ENCODE measurements at regions not wholly inside any gene's neighbourhood (a gene's known extent, or its start where the extent isn't known, plus 50 kb on each side); places are given as distances from the start of the nearest gene placed in this dataset.
A peak's percentile ranks its signal among the peaks of the same experiment; 100 is the strongest.

DNA sequence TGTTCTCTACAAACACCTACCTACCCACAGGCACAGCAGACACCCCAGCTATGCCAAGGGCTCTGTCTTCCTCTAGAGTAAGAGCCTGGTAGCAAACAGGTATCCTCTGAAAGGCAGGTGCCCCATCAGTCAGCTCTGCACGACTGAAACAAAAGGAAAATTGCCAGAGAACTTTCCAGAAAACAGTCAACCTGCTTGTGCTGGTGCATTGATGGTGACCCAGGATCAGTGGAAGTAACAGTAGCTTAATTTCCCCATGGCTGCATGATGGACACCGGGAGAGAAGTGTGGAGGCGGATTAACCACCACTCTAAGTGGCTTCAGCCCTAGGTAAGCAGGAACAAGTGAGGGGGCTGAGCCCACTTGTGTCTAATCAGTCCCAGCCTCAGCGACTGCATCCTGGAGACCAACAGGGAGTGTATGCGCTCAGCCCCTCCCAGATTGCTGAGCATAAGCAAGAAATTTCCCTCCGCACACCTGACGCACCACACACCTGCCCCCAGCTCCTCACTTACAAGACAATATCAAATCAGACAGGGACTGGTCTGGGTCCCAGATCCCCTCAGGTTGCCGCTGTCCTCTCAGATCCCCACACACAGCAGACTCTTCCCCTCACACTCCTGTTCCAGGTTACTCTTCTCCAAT is 70.7 kb upstream of the IGLL5 start:
- Histone ChIP-seq H3K4me2 (ENCODE audit: low read depth, low read length) (no peak overlapping the region), H3K27ac (ENCODE audit: extremely low read length, insufficient read depth, low read length) (no peak overlapping the region), H3K9ac (ENCODE audit: insufficient read depth, low read depth, low read length) (no peak overlapping the region), H2AFZ (ENCODE audit: low read length) (no peak overlapping the region), H3K4me1 (ENCODE audit: insufficient read depth, low read length) (no peaks in the 10 kb centered on the region), H3K9me3 (ENCODE audit: low read length) (no peaks in the 10 kb centered on the region), H4K20me1 (ENCODE audit: insufficient read depth, low read length) (no peaks in the 10 kb centered on the region; the same call in 1 of the 2 replicates), H3K4me3 (replicated peaks in 1 of 3; ENCODE audit: insufficient read depth in 1 of 3, low read depth in 2 of 3, low read length in 3 of 3) (no peak overlapping the region), H3K36me3 (replicated peaks in 1 of 2; ENCODE audit: control insufficient read depth in 1 of 2, insufficient read depth in 2 of 2, low read length in 2 of 2) (no peaks in the 10 kb centered on the region), H3K79me2 (ENCODE audit: insufficient read depth, low read length) (no peaks in the 10 kb centered on the region), H3K27me3 (ENCODE audit: control insufficient read depth in 1 of 2, insufficient read depth in 2 of 2, low read length in 2 of 2) (peaks cover 5 to 36% of the 10 kb centered on the region in 2 experiments; a peak in 3 of 5 replicates)
- intact Hi-C loops (cut with micrococcal nuclease; ENCODE audit: unreplicated experiment), result no loop called here
- in situ Hi-C loops (cut with HindIII; ENCODE audit: extremely low pct_ligation_motif_present, low pct_unique_long_range_greater_than_20kb), result no loop called here
- TF ChIP-seq POLR2A (IDR thresholded peaks at IDR 0.05; ENCODE audit: insufficient read depth in 1 of 2, low read depth in 2 of 2, low read length in 2 of 2) (no peak), MED1 (CRISPR knock-in tag; IDR thresholded peaks at IDR 0.05) (no peak)
- DNase-seq (ENCODE audit: low spot score), result no peak
- BruUV-seq (replicated peaks), result no TSS peak
- 12% methylated on average over 6 of the region's 8 CpGs for WGBS (ENCODE audit: low lambda C conversion rate)
- ATAC-seq, result no peak
- ChIA-PET POLR2A (no interaction called here), CTCF (ENCODE audit: low intra/inter-chr PET ratio, low total read pairs) (no interaction called here)
- FAIRE-seq, result no peak

DNA sequence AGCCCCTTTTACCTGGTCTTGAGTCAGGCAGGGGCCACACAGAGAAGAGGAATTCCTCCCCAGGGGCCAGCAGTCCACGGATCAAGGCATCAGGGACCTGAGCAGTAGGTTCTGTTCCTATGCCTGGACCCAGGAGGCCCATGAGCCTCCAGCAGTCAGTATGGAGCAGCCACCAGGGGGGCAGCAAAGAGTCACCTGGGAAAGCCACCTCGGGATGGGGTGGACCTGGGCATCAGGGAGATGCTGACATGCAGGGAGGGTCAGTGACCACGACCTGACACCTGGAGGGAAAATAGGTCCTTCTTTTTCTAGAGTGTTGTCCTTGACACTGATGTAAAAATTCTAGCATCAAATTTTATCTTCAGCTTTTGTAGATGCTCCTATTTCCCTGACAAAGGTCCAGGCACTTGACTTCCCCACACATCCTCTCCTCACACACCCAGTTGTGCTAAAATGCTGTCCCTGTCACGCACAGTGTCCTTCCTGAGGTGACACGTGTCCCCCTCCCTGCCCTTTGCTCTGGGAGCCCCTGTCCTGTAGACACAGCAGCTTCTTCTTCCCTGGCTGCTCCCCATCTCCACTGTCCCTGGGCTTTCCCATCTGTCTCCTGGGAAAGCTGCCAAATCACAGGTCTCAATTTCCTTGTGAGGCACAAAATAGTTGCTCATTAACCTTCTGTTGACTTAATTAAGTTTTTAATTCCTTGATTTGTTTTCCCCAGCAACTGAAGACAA is 70.0 kb upstream of the IGLL5 start:
- no TSS peak for BruUV-seq (replicated peaks)
- POLR2A ChIA-PET, result no interaction called here
- no peak for FAIRE-seq

More for the DNA sequence above, 70.0 kb upstream of the IGLL5 start:
- peaks cover 7 to 38% of the 10 kb centered on the region in 2 experiments; a peak in 3 of 5 replicates for H3K27me3 ChIP-seq (ENCODE audit: control insufficient read depth in 1 of 2, insufficient read depth in 2 of 2, low read length in 2 of 2)
- H3K4me2 ChIP-seq (ENCODE audit: low read depth, low read length), result no peak overlapping the region
- ATAC-seq (peak; percentile 71), DNase-seq (ENCODE audit: low spot score) (no peak)
- no peaks in the 10 kb centered on the region; the same call in 1 of the 2 replicates for H4K20me1 ChIP-seq (ENCODE audit: insufficient read depth, low read length)
- CTCF ChIA-PET (ENCODE audit: low intra/inter-chr PET ratio, low total read pairs), result no interaction called here
- H3K9me3 ChIP-seq (ENCODE audit: low read length), result no peaks in the 10 kb centered on the region
- no peak overlapping the region for H2AFZ ChIP-seq (ENCODE audit: low read length)
- H3K27ac ChIP-seq (ENCODE audit: extremely low read length, insufficient read depth, low read length), result no peak overlapping the region
- no peaks in the 10 kb centered on the region for H3K4me1 ChIP-seq (ENCODE audit: insufficient read depth, low read length)
- intact Hi-C loops (cut with micrococcal nuclease; ENCODE audit: unreplicated experiment), result no loop called here
- no peak overlapping the region for H3K4me3 ChIP-seq (replicated peaks in 1 of 3; ENCODE audit: insufficient read depth in 1 of 3, low read depth in 2 of 3, low read length in 3 of 3)
- no peak overlapping the region for H3K9ac ChIP-seq (ENCODE audit: insufficient read depth, low read depth, low read length)
- in situ Hi-C loops (cut with HindIII; ENCODE audit: extremely low pct_ligation_motif_present, low pct_unique_long_range_greater_than_20kb), result no loop called here
- TF ChIP-seq RARA (CRISPR knock-in tag; IDR thresholded peaks at IDR 0.05) (no peak), ZNF124 (CRISPR knock-in tag; IDR thresholded peaks at IDR 0.05) (no peak), SIN3B (IDR thresholded peaks at IDR 0.05; ENCODE audit: low read length) (no peak), MTA3 (CRISPR knock-in tag; IDR thresholded peaks at IDR 0.05) (no peak), MYC (CRISPR knock-in tag; IDR thresholded peaks at IDR 0.05; ENCODE audit: borderline replicate concordance) (no peak)
- TF ChIP-seq, protein P1, sequence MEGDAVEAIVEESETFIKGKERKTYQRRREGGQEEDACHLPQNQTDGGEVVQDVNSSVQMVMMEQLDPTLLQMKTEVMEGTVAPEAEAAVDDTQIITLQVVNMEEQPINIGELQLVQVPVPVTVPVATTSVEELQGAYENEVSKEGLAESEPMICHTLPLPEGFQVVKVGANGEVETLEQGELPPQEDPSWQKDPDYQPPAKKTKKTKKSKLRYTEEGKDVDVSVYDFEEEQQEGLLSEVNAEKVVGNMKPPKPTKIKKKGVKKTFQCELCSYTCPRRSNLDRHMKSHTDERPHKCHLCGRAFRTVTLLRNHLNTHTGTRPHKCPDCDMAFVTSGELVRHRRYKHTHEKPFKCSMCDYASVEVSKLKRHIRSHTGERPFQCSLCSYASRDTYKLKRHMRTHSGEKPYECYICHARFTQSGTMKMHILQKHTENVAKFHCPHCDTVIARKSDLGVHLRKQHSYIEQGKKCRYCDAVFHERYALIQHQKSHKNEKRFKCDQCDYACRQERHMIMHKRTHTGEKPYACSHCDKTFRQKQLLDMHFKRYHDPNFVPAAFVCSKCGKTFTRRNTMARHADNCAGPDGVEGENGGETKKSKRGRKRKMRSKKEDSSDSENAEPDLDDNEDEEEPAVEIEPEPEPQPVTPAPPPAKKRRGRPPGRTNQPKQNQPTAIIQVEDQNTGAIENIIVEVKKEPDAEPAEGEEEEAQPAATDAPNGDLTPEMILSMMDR (CRISPR knock-in tag; IDR thresholded peaks at IDR 0.05), result 0 out of 2 replicates have a peak, but pooled peaks have one; percentile 18
- H3K79me2 ChIP-seq (ENCODE audit: insufficient read depth, low read length), result no peaks in the 10 kb centered on the region
- WGBS (ENCODE audit: low lambda C conversion rate), result 0% methylated on average over 5 of the region's 5 CpGs
- H3K36me3 ChIP-seq (replicated peaks in 1 of 2; ENCODE audit: control insufficient read depth in 1 of 2, insufficient read depth in 2 of 2, low read length in 2 of 2), result no peaks in the 10 kb centered on the region

Measured in HepG2 (cell line).